WTC11 (cell line): ENCODE measurements at regions not wholly inside any gene's neighbourhood (a gene's known extent, or its start where the extent isn't known, plus 50 kb on each side); places are given as distances from the start of the nearest gene placed in this dataset.

Experiments used
- GABPB1 ChIP-seq: sonication (generic); formaldehyde crosslinking; IDR thresholded peaks from 2 replicates; pipeline ENCODE4 v1.8.1; 2023; ENCODE audit warnings: mild to moderate bottlenecking, missing genetic modification reagents
- NR1H2 ChIP-seq: sonication (generic); formaldehyde crosslinking; IDR thresholded peaks from 2 replicates; pipeline ENCODE4 v1.9.0; 2021; ENCODE audit warnings: mild to moderate bottlenecking, moderate library complexity, missing genetic modification reagents
- SP1 ChIP-seq: sonication (generic); formaldehyde crosslinking; conservative IDR thresholded peaks from 2 replicates; pipeline ENCODE4 v1.8.1; 2022; ENCODE audit warnings: missing genetic modification reagents
- ZNF396 ChIP-seq: fragments of 250-450 bp; sonication (Bioruptor Pico); IDR thresholded peaks from 2 replicates; pipeline ENCODE4 v1.8.0; 2021; ENCODE audit warnings: mild to moderate bottlenecking, moderate library complexity, borderline replicate concordance
- ZNF423 ChIP-seq: fragments of 250-450 bp; sonication (Bioruptor Pico); IDR thresholded peaks from 2 replicates; pipeline ENCODE4 v2.1.2; 2022; ENCODE audit warnings: mild to moderate bottlenecking, moderate library complexity
- TF ChIP-seq, protein P1 (sequence below): sonication (generic); formaldehyde crosslinking; conservative IDR thresholded peaks from 2 replicates; pipeline ENCODE4 v1.8.1; 2022; ENCODE audit warnings: mild to moderate bottlenecking, missing genetic modification reagents
- TF ChIP-seq, protein P2 (sequence below): fragments of 200-600 bp; IDR thresholded peaks from 2 replicates; pipeline ENCODE4 v1.8.0; 2022; ENCODE audit warnings: antibody characterized with exemption
- TF ChIP-seq, protein P3 (sequence below): sonication (generic); formaldehyde crosslinking; IDR thresholded peaks from 2 replicates; pipeline ENCODE4 v1.8.1; 2022; ENCODE audit warnings: low read depth, mild to moderate bottlenecking, moderate library complexity, missing genetic modification reagents, borderline replicate concordance

DNA sequence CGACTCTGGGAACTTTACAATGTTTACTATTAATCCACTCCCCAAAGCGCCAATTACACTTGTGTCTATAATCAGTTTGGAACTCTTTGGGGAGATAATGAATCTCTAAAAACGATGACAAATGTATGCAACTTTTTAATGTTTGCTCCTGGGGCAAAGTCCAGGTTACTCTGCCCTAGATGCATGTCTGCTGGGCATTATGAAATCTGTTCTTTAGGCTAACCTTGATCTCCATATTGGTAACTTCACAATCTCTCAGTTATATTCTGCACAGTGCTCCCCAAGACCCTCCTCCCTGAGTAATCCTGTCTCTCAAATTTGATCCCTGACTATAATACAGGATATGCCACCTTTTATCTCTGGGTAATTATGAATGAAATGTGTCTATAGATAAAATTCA lies 152.2 kb upstream of the TRPM3 start:
- TF ChIP-seq NR1H2 (CRISPR knock-in tag) = no peak
- no peak for TF ChIP-seq ZNF423 (CRISPR knock-in tag)
- TF ChIP-seq ZNF396 = no peak
- TF ChIP-seq, protein P1, sequence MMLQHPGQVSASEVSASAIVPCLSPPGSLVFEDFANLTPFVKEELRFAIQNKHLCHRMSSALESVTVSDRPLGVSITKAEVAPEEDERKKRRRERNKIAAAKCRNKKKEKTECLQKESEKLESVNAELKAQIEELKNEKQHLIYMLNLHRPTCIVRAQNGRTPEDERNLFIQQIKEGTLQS = no peak
- TF ChIP-seq, protein P2, sequence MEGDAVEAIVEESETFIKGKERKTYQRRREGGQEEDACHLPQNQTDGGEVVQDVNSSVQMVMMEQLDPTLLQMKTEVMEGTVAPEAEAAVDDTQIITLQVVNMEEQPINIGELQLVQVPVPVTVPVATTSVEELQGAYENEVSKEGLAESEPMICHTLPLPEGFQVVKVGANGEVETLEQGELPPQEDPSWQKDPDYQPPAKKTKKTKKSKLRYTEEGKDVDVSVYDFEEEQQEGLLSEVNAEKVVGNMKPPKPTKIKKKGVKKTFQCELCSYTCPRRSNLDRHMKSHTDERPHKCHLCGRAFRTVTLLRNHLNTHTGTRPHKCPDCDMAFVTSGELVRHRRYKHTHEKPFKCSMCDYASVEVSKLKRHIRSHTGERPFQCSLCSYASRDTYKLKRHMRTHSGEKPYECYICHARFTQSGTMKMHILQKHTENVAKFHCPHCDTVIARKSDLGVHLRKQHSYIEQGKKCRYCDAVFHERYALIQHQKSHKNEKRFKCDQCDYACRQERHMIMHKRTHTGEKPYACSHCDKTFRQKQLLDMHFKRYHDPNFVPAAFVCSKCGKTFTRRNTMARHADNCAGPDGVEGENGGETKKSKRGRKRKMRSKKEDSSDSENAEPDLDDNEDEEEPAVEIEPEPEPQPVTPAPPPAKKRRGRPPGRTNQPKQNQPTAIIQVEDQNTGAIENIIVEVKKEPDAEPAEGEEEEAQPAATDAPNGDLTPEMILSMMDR = no peak
- TF ChIP-seq, protein P3, sequence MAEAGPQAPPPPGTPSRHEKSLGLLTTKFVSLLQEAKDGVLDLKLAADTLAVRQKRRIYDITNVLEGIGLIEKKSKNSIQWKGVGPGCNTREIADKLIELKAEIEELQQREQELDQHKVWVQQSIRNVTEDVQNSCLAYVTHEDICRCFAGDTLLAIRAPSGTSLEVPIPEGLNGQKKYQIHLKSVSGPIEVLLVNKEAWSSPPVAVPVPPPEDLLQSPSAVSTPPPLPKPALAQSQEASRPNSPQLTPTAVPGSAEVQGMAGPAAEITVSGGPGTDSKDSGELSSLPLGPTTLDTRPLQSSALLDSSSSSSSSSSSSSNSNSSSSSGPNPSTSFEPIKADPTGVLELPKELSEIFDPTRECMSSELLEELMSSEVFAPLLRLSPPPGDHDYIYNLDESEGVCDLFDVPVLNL (CRISPR knock-in tag) = no peak
- no peak for TF ChIP-seq SP1
- no peak for TF ChIP-seq GABPB1 (CRISPR knock-in tag)
